GM12878 (cell line): ENCODE measurements at regions not wholly inside any gene's neighbourhood (a gene's known extent, or its start where the extent isn't known, plus 50 kb on each side); places are given as distances from the start of the nearest gene placed in this dataset.

ENCODE experiments used
- ATAC-seq: fragments of 200-7000 bp; cut with Tn5 transposase; 3 replicates; pipeline ENCODE4 v1.9.1; 2020; ENCODE audit warnings: mild to moderate bottlenecking, moderate library complexity
- BruUV-seq: library from RNA; stranded (reverse); fragments of 400-500 nt; replicated peaks from 2 replicates; lab custom pipeline; 2021; lab: Mats Ljungman, UMichigan
- CTCF ChIA-PET: fragments of 300-600 bp; sonication (Branson Sonifier 250); formaldehyde crosslinking; extraction: SDS; loops from one replicate; lab custom pipeline; 2021; ENCODE audit warnings: inconsistent platforms; lab: Yijun Ruan, JAX
- POLR2A ChIA-PET: fragments of 350-600 bp; formaldehyde crosslinking; extraction: SDS; loops from one replicate; lab custom pipeline; 2021; ENCODE audit warnings: inconsistent platforms; lab: Charles Lee
- RAD21 ChIA-PET: fragments of 300-600 bp; sonication (Branson Sonifier 250); formaldehyde crosslinking; loops from one replicate; lab custom pipeline; 2023; ENCODE audit warnings: antibody characterized with exemption; ENCODE audit not compliant: unreplicated experiment; lab: Charles Lee
- SMC1A ChIA-PET: fragments of 300-600 bp; sonication (Branson Sonifier 250); formaldehyde crosslinking; loops from one replicate; lab custom pipeline; 2023; ENCODE audit not compliant: unreplicated experiment, uncharacterized antibody; lab: Charles Lee
- DNase-seq: peaks from one replicate; pipeline ENCODE4 v3.0.0-alpha.2; 2011; ENCODE audit warnings: low read depth, low spot score
- FAIRE-seq: peaks from 3 replicates; lab custom pipeline; 2011; peaks lifted over from hg19 to GRCh38; lab: Jason Lieb, UNC
- H2AFZ ChIP-seq: 2 replicates; pipeline ENCODE4 v1.6.0; 2011; ENCODE audit warnings: low read depth, low read length, control low read depth; ENCODE audit not compliant: control insufficient read depth
- H3K27ac ChIP-seq: 2 replicates; pipeline ENCODE4 v1.5.1; 2011; ENCODE audit warnings: control low read depth; ENCODE audit not compliant: control insufficient read depth, insufficient read depth
- H3K27me3 ChIP-seq, 2 experiments: replicated peaks in 1 of 2; 2 replicates each; pipeline versions ENCODE4 v1.6.0 to v1.6.1; 2011; ENCODE audit warnings: low read length in 1 of 2; ENCODE audit not compliant: control insufficient read depth in 2 of 2, insufficient read depth in 2 of 2
- H3K36me3 ChIP-seq, 2 experiments: 2 replicates each; pipeline ENCODE4 v1.5.1; 2011; ENCODE audit warnings: low read length in 1 of 2; ENCODE audit not compliant: control insufficient read depth in 2 of 2, insufficient read depth in 2 of 2
- H3K4me1 ChIP-seq: 2 replicates; pipeline ENCODE4 v1.6.1; 2011; ENCODE audit warnings: mild to moderate bottlenecking, low read length, moderate library complexity, mixed read lengths; ENCODE audit not compliant: control insufficient read depth, insufficient read depth
- H3K4me2 ChIP-seq: 2 replicates; pipeline ENCODE4 v1.6.0; 2011; ENCODE audit warnings: control low read depth; ENCODE audit not compliant: control insufficient read depth, insufficient read depth
- H3K4me3 ChIP-seq: fragments of 200-600 bp; sonication (generic); 2 replicates; pipeline ENCODE4 v1.5.1; 2016
- H3K79me2 ChIP-seq: 2 replicates; pipeline ENCODE4 v1.6.0; 2011; ENCODE audit warnings: low read length; ENCODE audit not compliant: control insufficient read depth, insufficient read depth
- H3K9ac ChIP-seq: 2 replicates; pipeline ENCODE4 v1.8.0; 2011; ENCODE audit warnings: low read length, control low read depth, mixed read lengths; ENCODE audit not compliant: control insufficient read depth, insufficient read depth
- H3K9me3 ChIP-seq: replicated peaks from 3 replicates; pipeline ENCODE4 v1.5.1; 2011; ENCODE audit warnings: mild to moderate bottlenecking, low read length; ENCODE audit not compliant: control insufficient read depth, insufficient read depth
- H4K20me1 ChIP-seq: 2 replicates; pipeline ENCODE4 v1.6.0; 2011; ENCODE audit not compliant: control insufficient read depth, insufficient read depth
- BMI1 ChIP-seq: fragments of 450-650 bp; IDR thresholded peaks from 2 replicates; pipeline ENCODE4 v1.6.1; 2016; ENCODE audit warnings: mild to moderate bottlenecking, moderate library complexity, borderline replicate concordance
- CEBPZ ChIP-seq: fragments of 150-350 bp; IDR thresholded peaks from 2 replicates; pipeline ENCODE4 v1.6.1; 2016; ENCODE audit warnings: low read depth, low read length
- FOS ChIP-seq: IDR thresholded peaks from 3 replicates; pipeline ENCODE4 v1.6.1; 2011; ENCODE audit warnings: borderline replicate concordance; ENCODE audit not compliant: insufficient read length; ENCODE audit errors: extremely low read depth
- FOXK2 ChIP-seq: fragments of 450-650 bp; IDR thresholded peaks from 2 replicates; pipeline ENCODE4 v1.6.1; 2017; ENCODE audit warnings: mild to moderate bottlenecking, moderate library complexity
- GABPA ChIP-seq: IDR thresholded peaks from 2 replicates; pipeline ENCODE4 v1.6.1; 2014; ENCODE audit warnings: antibody characterized with exemption, low read depth, mild to moderate bottlenecking, inconsistent platforms
- IRF5 ChIP-seq: fragments of 450-650 bp; IDR thresholded peaks from 2 replicates; pipeline ENCODE4 v1.6.1; 2017; ENCODE audit warnings: borderline replicate concordance
- NBN ChIP-seq: fragments of 450-650 bp; IDR thresholded peaks from 2 replicates; pipeline ENCODE4 v1.6.1; 2016
- PBX3 ChIP-seq: IDR thresholded peaks from 2 replicates; pipeline ENCODE4 v1.6.1; 2011; ENCODE audit warnings: mild to moderate bottlenecking, low read depth, low read length, moderate library complexity; ENCODE audit not compliant: insufficient replicate concordance
- PML ChIP-seq: IDR thresholded peaks from 2 replicates; pipeline ENCODE4 v1.6.1; 2012; ENCODE audit warnings: low read length, inconsistent platforms
- RB1 ChIP-seq: fragments of 450-650 bp; formaldehyde crosslinking; IDR thresholded peaks from 2 replicates; pipeline ENCODE4 v1.6.1; 2017; ENCODE audit warnings: mild to moderate bottlenecking, borderline replicate concordance
- RELB ChIP-seq: fragments of 450-650 bp; IDR thresholded peaks from 2 replicates; pipeline ENCODE4 v1.6.1; 2017; ENCODE audit warnings: low read depth, mild to moderate bottlenecking, moderate library complexity
- SMAD5 ChIP-seq: IDR thresholded peaks from 2 replicates; pipeline ENCODE4 v1.6.1; 2016; ENCODE audit warnings: antibody characterized with exemption, low read depth
- TBL1XR1 ChIP-seq: IDR thresholded peaks from 2 replicates; pipeline ENCODE4 v1.6.1; 2012; ENCODE audit warnings: low read depth, low read length, improper control_type of control experiment
- ZBED1 ChIP-seq: IDR thresholded peaks from 2 replicates; pipeline ENCODE4 v1.6.1; 2016; ENCODE audit warnings: borderline replicate concordance
- WGBS: methylation state at CpG from one replicate; pipeline ENCODE4 v1.1.6; 2016; ENCODE audit warnings: low lambda C conversion rate; ENCODE audit not compliant: insufficient replicate concordance, insufficient coverage; ENCODE audit errors: missing lambda C conversion rate; 5-methylcytosine and 5-hydroxymethylcytosine counted together
- in situ Hi-C: fragments of 300-500 bp; cut with MboI; formaldehyde crosslinking; loops from 9 replicates; pipeline ENCODE4 v1.14.3; 2018; ENCODE audit warnings: mixed read lengths
- intact Hi-C: fragments of 100-400 bp; cut with micrococcal nuclease; formaldehyde crosslinking; loops from one replicate; pipeline ENCODE4 v1.14.2; 2022; ENCODE audit not compliant: unreplicated experiment

GRCh38 chr4:114343015-114343414 lies 255.6 kb upstream of the UGT8 start (continued):
- TF ChIP-seq CEBPZ: no peak
- no peak for TF ChIP-seq RELB
- TF ChIP-seq ZBED1: no peak
- no peak for TF ChIP-seq FOXK2

DNA sequence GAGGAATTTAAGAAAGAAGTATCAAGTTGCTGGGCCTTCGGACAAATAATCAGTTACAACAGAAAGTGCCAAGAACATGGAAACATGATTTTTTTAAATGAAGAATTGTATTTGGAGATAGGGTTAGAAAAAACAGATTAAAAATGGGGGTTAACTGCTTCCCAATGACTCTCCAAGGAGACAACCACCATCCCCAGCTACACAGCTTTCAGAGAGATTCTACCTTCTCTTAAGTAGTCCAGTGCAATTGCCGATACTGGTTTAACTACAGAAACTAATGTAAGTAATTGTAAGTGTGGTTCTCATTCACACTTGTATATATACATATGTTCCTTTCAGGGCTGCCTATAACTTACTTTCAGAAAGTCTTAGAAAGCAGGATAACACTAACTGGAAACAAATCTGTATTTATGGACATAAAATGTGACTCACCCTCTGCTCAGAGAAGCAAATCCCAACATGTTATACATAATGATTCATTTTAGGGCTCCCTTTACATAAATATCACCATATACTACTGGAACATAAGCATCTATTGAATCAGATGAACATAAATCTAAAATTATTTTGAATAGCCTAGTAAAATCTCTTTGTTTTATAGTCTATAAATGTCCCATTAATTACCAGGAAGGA lies 248.9 kb upstream of the UGT8 start:
- no peak for FAIRE-seq
- RAD21 ChIA-PET: no interaction called here
- H4K20me1 ChIP-seq: no peaks in the 10 kb centered on the region
- TF ChIP-seq PBX3: no peak
- TF ChIP-seq GABPA: no peak
- TF ChIP-seq PML: no peak
- no peak for TF ChIP-seq SMAD5
- TF ChIP-seq IRF5: no peak
- TF ChIP-seq FOS: no peak
- no peak for TF ChIP-seq NBN
- TF ChIP-seq BMI1: no peak
- no peak for TF ChIP-seq RB1
- no peak for TF ChIP-seq TBL1XR1
- TF ChIP-seq, all 136 proteins: peak for 0
- no peak for ATAC-seq
- DNase-seq: no peak
- in situ Hi-C loops (no loop called here), intact Hi-C loops (no loop called here)
- H3K27me3 ChIP-seq: no peaks in the 10 kb centered on the region
- no peak overlapping the region for H3K9ac ChIP-seq
- no peak overlapping the region for H3K4me2 ChIP-seq
- no peaks in the 10 kb centered on the region for H3K79me2 ChIP-seq
- no peaks in the 10 kb centered on the region for H3K4me1 ChIP-seq
- H3K4me3 ChIP-seq: no peak overlapping the region
- H3K27ac ChIP-seq: no peak overlapping the region
- ChIA-PET SMC1A (no interaction called here), CTCF (no interaction called here), POLR2A (no interaction called here)
- no peaks in the 10 kb centered on the region for H3K9me3 ChIP-seq
- no peaks in the 10 kb centered on the region for H3K36me3 ChIP-seq
- BruUV-seq: no TSS peak
- no peak overlapping the region for H2AFZ ChIP-seq
- 95% methylated on average over 2 of the region's 2 CpGs for WGBS
